ENCODE measurements at regions not wholly inside any gene's neighbourhood (a gene's known extent, or its start where the extent isn't known, plus 50 kb on each side); places are given as distances from the start of the nearest gene placed in this dataset.

DNA sequence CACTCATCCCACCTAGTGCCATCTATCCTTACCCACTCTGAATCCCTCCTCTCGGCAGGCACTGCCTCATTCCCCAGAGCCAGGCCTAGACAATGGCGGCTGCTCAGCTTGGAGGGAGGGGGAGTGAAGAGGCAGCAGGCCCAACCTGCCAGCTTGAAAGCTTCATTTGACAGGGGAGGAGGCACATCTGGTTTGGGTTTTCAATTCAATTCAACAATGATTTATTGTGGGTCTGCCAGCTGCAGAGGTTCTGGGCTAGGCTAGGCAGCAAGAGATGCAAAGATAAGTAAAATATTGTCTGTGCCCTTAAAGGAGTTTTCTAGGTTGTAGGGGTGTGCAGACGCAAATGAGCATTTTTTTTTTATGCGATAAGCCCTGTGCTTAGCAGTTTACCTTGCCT lies 58.5 kb downstream of the RTL9 start:
- TF ChIP-seq, protein P1, sequence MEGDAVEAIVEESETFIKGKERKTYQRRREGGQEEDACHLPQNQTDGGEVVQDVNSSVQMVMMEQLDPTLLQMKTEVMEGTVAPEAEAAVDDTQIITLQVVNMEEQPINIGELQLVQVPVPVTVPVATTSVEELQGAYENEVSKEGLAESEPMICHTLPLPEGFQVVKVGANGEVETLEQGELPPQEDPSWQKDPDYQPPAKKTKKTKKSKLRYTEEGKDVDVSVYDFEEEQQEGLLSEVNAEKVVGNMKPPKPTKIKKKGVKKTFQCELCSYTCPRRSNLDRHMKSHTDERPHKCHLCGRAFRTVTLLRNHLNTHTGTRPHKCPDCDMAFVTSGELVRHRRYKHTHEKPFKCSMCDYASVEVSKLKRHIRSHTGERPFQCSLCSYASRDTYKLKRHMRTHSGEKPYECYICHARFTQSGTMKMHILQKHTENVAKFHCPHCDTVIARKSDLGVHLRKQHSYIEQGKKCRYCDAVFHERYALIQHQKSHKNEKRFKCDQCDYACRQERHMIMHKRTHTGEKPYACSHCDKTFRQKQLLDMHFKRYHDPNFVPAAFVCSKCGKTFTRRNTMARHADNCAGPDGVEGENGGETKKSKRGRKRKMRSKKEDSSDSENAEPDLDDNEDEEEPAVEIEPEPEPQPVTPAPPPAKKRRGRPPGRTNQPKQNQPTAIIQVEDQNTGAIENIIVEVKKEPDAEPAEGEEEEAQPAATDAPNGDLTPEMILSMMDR (IDR thresholded peaks at IDR 0.05): no peak
- Histone ChIP-seq H3K4me1 (no peaks in the 10 kb centered on the region), H3K36me3 (no peaks in the 10 kb centered on the region), H3K4me3 (no peak overlapping the region), H3K9me3 (no peaks in the 10 kb centered on the region), H3K27me3 (no peaks in the 10 kb centered on the region), H3K27ac (no peak overlapping the region)
- in situ Hi-C loops (cut with MboI; ENCODE audit: low pct_ligation_motif_present in 1 of 4, low pct_unique_long_range_greater_than_20kb in 1 of 4, low sequenced_read_pairs in 3 of 4) (loop anchor here in 2 of 4 donors (25.0 kb wide), 1 partner anchor 505 kb away; no protein-coding TSS in a partner anchor), intact Hi-C loops (cut with DNase I; ENCODE audit: low total_unique reads) (loop anchor here (5.0 kb wide), 1 partner anchor 250 kb away; no protein-coding TSS in a partner anchor)
- no peak for DNase-seq
- 75% methylated on average over 4 of the region's 4 CpGs; no CpG with 5 or more reads in 1 of the 2 donors for WGBS, 2 donors (ENCODE audit: low coverage in 1 of 2)

- no peaks in the 10 kb centered on the region for H3K9me3 ChIP-seq
- intact Hi-C loops (cut with DNase I; ENCODE audit: low total_unique reads): loop anchor here (5.0 kb wide), 1 partner anchor 251 kb away; no protein-coding TSS in a partner anchor
- H3K4me1 ChIP-seq: no peaks in the 10 kb centered on the region
- 41% methylated on average over 22 of the region's 22 CpGs; no CpG with 5 or more reads in 1 of the 2 donors for WGBS, 2 donors (ENCODE audit: low coverage in 1 of 2)
- peak overlapping the region in 2 of 4 donors; percentile 12 to 24 for H3K27ac ChIP-seq
- H3K36me3 ChIP-seq: no peaks in the 10 kb centered on the region
- TF ChIP-seq POLR2AphosphoS5 (IDR thresholded peaks at IDR 0.05) (no peak), POLR2A (IDR thresholded peaks at IDR 0.05) (no peak), EP300 (IDR thresholded peaks at IDR 0.05; ENCODE audit: low read depth) (no peak)
- TF ChIP-seq, protein P1 (IDR thresholded peaks at IDR 0.05): peak in 2 of 5 experiments; percentile 22 to 23
- no peak overlapping the region for H3K4me3 ChIP-seq
- no peak for DNase-seq
- in situ Hi-C loops (cut with MboI; ENCODE audit: low pct_ligation_motif_present in 1 of 4, low pct_unique_long_range_greater_than_20kb in 1 of 4, low sequenced_read_pairs in 3 of 4): loop anchor here in 2 of 4 donors (25.0 kb wide), 1 partner anchor 506 kb away; no protein-coding TSS in a partner anchor
- no peaks in the 10 kb centered on the region for H3K27me3 ChIP-seq
Observed at GRCh38 chrX:110418316-110419235, 59.9 kb downstream of the RTL9 start.

DNA sequence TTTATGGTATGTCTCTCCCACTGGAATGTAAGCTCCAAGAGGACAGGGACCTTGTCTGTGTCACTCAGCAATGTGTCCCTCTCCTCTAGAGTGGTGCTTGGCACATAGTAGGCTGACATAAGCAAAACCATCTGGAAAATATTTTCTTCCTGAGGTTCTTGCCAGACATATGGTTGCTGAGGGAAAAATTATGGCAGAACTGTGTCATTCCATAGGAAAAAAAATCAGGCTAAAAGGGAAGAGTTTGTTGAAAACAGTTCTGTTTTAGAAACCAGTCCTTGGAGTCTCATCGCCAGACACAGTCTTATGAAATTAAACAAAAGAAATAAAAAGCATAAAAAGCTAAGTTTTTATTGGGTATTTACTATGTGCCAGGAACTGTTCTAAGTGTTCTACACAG lies 60.9 kb downstream of the RTL9 start:
- Histone ChIP-seq H3K27ac (no peak overlapping the region), H3K4me3 (no peak overlapping the region), H3K27me3 (no peaks in the 10 kb centered on the region), H3K9me3 (no peaks in the 10 kb centered on the region), H3K4me1 (no peaks in the 10 kb centered on the region), H3K36me3 (no peaks in the 10 kb centered on the region)
- in situ Hi-C loops (cut with MboI; ENCODE audit: low pct_ligation_motif_present in 1 of 4, low pct_unique_long_range_greater_than_20kb in 1 of 4, low sequenced_read_pairs in 3 of 4): loop anchor here in 2 of 4 donors (25.0 kb wide), 1 partner anchor 507 kb away; no protein-coding TSS in a partner anchor
- intact Hi-C loops (cut with DNase I; ENCODE audit: low total_unique reads): loop anchor here (5.0 kb wide), 1 partner anchor 252 kb away; no protein-coding TSS in a partner anchor
- no peak for TF ChIP-seq EP300 (IDR thresholded peaks at IDR 0.05; ENCODE audit: low read depth)
- TF ChIP-seq POLR2AphosphoS5 (IDR thresholded peaks at IDR 0.05): no peak
- TF ChIP-seq, protein P1 (IDR thresholded peaks at IDR 0.05): no peak
- TF ChIP-seq POLR2A (IDR thresholded peaks at IDR 0.05): no peak
- 40 to 77% methylated on average over 1 of the region's 1 CpG for WGBS, 2 donors (ENCODE audit: low coverage in 1 of 2)
- no peak for DNase-seq

DNA sequence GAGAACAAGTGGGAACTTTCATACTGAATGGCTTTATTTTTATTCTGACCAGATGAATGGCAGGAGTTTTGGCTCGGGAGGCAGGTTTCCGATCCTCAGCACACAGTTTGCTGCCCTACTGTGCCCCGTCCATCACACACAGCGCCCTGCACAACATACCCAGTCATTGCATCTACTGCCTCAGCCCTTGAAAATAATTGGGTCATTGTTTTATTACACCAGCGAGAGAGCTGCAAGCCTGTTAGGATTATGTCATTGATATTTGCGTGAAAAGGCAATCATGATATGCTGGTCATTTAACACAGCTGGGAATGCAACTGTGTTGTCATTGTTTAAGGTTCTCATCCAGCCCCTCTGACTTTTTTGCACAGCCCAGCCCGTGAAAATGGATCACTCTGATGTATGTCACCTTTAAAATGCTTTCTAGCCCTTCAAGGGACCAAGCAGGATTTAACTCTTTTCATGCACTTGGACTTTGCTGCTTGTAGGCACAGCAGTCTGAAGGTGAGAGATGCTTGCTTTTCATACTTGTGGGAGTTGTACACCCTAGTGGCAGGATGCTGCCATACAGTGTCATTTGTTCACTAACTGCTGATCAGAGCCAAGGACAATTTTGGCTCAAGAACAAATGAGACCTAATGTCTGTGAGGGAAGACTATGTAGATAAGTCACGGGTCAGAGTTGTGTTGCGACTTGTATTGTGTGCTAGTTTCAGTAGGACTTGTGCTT lies 62.3 kb downstream of the RTL9 start:
- in situ Hi-C loops (cut with MboI; ENCODE audit: low pct_ligation_motif_present in 1 of 4, low pct_unique_long_range_greater_than_20kb in 1 of 4, low sequenced_read_pairs in 3 of 4): loop anchor here in 2 of 4 donors (25.0 kb wide), 1 partner anchor 509 kb away; no protein-coding TSS in a partner anchor
- 59% methylated on average over 9 of the region's 9 CpGs; no CpG with 5 or more reads in 1 of the 2 donors for WGBS, 2 donors (ENCODE audit: low coverage in 1 of 2)
- no peaks in the 10 kb centered on the region for H3K27me3 ChIP-seq
- H3K4me3 ChIP-seq: no peak overlapping the region
- no peak for DNase-seq
- no peaks in the 10 kb centered on the region for H3K4me1 ChIP-seq
- TF ChIP-seq POLR2A (IDR thresholded peaks at IDR 0.05) (no peak), POLR2AphosphoS5 (IDR thresholded peaks at IDR 0.05) (no peak), EP300 (IDR thresholded peaks at IDR 0.05; ENCODE audit: low read depth) (no peak)
- TF ChIP-seq, protein P1 (IDR thresholded peaks at IDR 0.05): no peak
- no peaks in the 10 kb centered on the region for H3K36me3 ChIP-seq
- H3K9me3 ChIP-seq: no peaks in the 10 kb centered on the region
- intact Hi-C loops (cut with DNase I; ENCODE audit: low total_unique reads): no loop called here
- no peak overlapping the region for H3K27ac ChIP-seq

Measured in transverse colon (tissue), 4 donors.